OCI-LY1 (cell line): ENCODE measurements at regions not wholly inside any gene's neighbourhood (a gene's known extent, or its start where the extent isn't known, plus 50 kb on each side); places are given as distances from the start of the nearest gene placed in this dataset.

Source experiments
- EZH2 ChIP-seq: fragments of 200-600 bp; sonication (generic), shearing (Covaris generic); IDR thresholded peaks from 2 replicates; pipeline ENCODE4 v1.8.0; 2017; ENCODE audit warnings: borderline replicate concordance, mixed run types, mild to moderate bottlenecking, antibody characterized with exemption, low read length, moderate library complexity, mixed read lengths
- TF ChIP-seq, protein P1 (sequence below): fragments of 200-600 bp; sonication (generic), shearing (Covaris generic); IDR thresholded peaks from 2 replicates; pipeline ENCODE4 v1.5.1; 2017; ENCODE audit warnings: mild to moderate bottlenecking, antibody characterized with exemption, low read length, moderate library complexity, mixed read lengths

DNA sequence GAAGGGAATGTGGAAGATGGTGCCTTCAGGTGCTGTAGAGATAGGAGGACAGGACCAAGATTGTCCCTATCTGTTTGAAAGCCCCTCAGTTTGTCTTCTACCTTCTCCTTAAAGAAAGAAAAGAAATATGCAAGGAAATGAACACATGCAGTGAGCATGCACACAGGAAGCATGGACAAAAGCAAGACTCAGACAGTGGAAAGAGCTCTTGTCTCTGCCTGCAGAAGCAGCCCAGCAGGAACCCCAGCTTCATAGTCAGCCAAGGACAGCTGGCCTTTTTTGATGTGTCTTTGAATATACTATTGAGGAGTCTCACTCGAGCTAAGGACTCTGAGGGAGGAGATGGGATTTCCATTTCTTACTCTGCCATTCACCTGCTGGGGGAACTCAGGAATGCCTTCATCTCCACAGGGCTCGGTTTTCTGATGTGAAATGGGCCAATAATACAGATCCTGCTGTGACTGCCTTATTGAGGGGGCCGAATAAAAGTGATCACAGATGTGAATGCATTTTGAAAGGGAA, 132.5 kb upstream of the ADRA1B start:
- TF ChIP-seq, protein P1, sequence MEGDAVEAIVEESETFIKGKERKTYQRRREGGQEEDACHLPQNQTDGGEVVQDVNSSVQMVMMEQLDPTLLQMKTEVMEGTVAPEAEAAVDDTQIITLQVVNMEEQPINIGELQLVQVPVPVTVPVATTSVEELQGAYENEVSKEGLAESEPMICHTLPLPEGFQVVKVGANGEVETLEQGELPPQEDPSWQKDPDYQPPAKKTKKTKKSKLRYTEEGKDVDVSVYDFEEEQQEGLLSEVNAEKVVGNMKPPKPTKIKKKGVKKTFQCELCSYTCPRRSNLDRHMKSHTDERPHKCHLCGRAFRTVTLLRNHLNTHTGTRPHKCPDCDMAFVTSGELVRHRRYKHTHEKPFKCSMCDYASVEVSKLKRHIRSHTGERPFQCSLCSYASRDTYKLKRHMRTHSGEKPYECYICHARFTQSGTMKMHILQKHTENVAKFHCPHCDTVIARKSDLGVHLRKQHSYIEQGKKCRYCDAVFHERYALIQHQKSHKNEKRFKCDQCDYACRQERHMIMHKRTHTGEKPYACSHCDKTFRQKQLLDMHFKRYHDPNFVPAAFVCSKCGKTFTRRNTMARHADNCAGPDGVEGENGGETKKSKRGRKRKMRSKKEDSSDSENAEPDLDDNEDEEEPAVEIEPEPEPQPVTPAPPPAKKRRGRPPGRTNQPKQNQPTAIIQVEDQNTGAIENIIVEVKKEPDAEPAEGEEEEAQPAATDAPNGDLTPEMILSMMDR: no peak
- no peak for TF ChIP-seq EZH2
